ENCODE measurements at regions not wholly inside any gene's neighbourhood (a gene's known extent, or its start where the extent isn't known, plus 50 kb on each side); places are given as distances from the start of the nearest gene placed in this dataset.

GRCh38 chr6:4666886-4667513, 109.2 kb upstream of the CDYL start:
- Histone ChIP-seq H3K27ac (no peak overlapping the region), H3K4me1 (replicated peaks in 1 of 2) (no peaks in the 10 kb centered on the region), H3K27me3 (no peaks in the 10 kb centered on the region), H3K4me3 (no peak overlapping the region), H3K9me3 (replicated peaks in 1 of 3) (no peaks in the 10 kb centered on the region), H3K36me3 (replicated peaks in 1 of 2) (no peaks in the 10 kb centered on the region)
- DNase-seq, result no peak
- intact Hi-C loops (cut with DNase I), result no loop called here
- 94 to 97% (median 96%) methylated on average over 2 to 3 of the region's 3 CpGs for WGBS, 4 donors
- TF ChIP-seq CTCF (IDR thresholded peaks at IDR 0.05) (no peak), POLR2A (IDR thresholded peaks at IDR 0.05) (no peak)

- H3K9me3 ChIP-seq (replicated peaks in 1 of 3), result no peaks in the 10 kb centered on the region
- no peak overlapping the region for H3K27ac ChIP-seq
- DNase-seq, result no peak
- H3K36me3 ChIP-seq (replicated peaks in 1 of 2), result no peaks in the 10 kb centered on the region
- no peaks in the 10 kb centered on the region for H3K27me3 ChIP-seq
- intact Hi-C loops (cut with DNase I), result no loop called here
- TF ChIP-seq CTCF (IDR thresholded peaks at IDR 0.05), result no peak
- TF ChIP-seq POLR2A (IDR thresholded peaks at IDR 0.05), result no peak
- no peak overlapping the region for H3K4me3 ChIP-seq
- H3K4me1 ChIP-seq (replicated peaks in 1 of 2), result no peaks in the 10 kb centered on the region
- 62 to 70% (median 64%) methylated on average over 7 of the region's 7 CpGs for WGBS, 4 donors
Measured at GRCh38 chr6:4665489-4666417, 110.5 kb upstream of the CDYL start.

GRCh38 chr6:4664911-4665310, 111.3 kb upstream of the CDYL start:
- Histone ChIP-seq H3K4me3 (no peak overlapping the region), H3K4me1 (replicated peaks in 1 of 2) (no peaks in the 10 kb centered on the region), H3K36me3 (replicated peaks in 1 of 2) (no peaks in the 10 kb centered on the region), H3K27ac (no peak overlapping the region), H3K9me3 (replicated peaks in 1 of 3) (no peaks in the 10 kb centered on the region), H3K27me3 (no peaks in the 10 kb centered on the region)
- no peak for DNase-seq
- intact Hi-C loops (cut with DNase I), result no loop called here
- WGBS, 4 donors, result 85 to 95% (median 91%) methylated on average over 5 to 6 of the region's 6 CpGs
- no peak for TF ChIP-seq CTCF (IDR thresholded peaks at IDR 0.05)
- TF ChIP-seq POLR2A (IDR thresholded peaks at IDR 0.05), result no peak

GRCh38 chr6:4664117-4664626, 112.0 kb upstream of the CDYL start:
- TF ChIP-seq CTCF (IDR thresholded peaks at IDR 0.05), result no peak
- TF ChIP-seq POLR2A (IDR thresholded peaks at IDR 0.05), result no peak
- peak in 1 of 7 donors; percentile 10 for DNase-seq

More at GRCh38 chr6:4664117-4664626, 112.0 kb upstream of the CDYL start:
- no peak overlapping the region for H3K27ac ChIP-seq
- 69 to 92% (median 74%) methylated on average over 6 to 7 of the region's 7 CpGs for WGBS, 4 donors
- no peaks in the 10 kb centered on the region for H3K27me3 ChIP-seq
- H3K4me1 ChIP-seq (replicated peaks in 1 of 2), result no peaks in the 10 kb centered on the region
- intact Hi-C loops (cut with DNase I), result no loop called here
- no peaks in the 10 kb centered on the region for H3K36me3 ChIP-seq (replicated peaks in 1 of 2)
- H3K9me3 ChIP-seq (replicated peaks in 1 of 3), result no peaks in the 10 kb centered on the region
- no peak overlapping the region for H3K4me3 ChIP-seq

Data from adrenal gland (tissue), 9 donors.